ENCODE measurements at regions not wholly inside any gene's neighbourhood (a gene's known extent, or its start where the extent isn't known, plus 50 kb on each side); places are given as distances from the start of the nearest gene placed in this dataset.

DNA sequence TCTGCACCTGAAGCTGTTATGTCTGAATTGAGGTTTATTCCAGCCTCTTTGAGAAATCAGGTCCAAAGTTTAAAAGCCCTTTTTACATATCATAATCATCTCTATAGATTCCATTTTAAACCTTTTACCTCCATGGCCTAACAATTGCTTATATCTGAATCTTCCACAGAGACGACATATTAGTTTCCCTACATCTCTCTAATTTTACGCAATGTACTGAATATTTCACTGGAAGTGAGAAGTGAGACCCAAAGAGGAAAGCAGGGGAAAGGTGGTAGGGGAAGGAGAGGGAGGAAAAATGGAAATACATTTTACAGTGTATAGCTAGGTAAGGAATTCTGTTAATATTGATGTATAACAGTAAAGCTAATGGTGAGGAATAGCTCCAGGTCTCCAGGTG, 189.6 kb downstream of the MZT1 start:
- Mint-ChIP-seq H3K36me3 (ENCODE audit: low read depth) (no peaks in the 10 kb centered on the region), H3K4me3 (no peak overlapping the region), H3K4me1 (ENCODE audit: low read depth) (no peaks in the 10 kb centered on the region), H3K27ac (no peak overlapping the region), H3K27me3 (no peaks in the 10 kb centered on the region), H3K9me3 (no peaks in the 10 kb centered on the region)
- no peak for DNase-seq
- intact Hi-C loops (cut with DNase I, micrococcal nuclease) = no loop called here
- no peak for ATAC-seq (ENCODE audit: poor library complexity)
- H3K27me3 ChIP-seq (ENCODE audit: control insufficient read depth in 1 of 2, insufficient read depth in 2 of 2, low read length in 2 of 2) = no peaks in the 10 kb centered on the region
- H3K4me3 ChIP-seq (ENCODE audit: low read length) = no peak overlapping the region
- H3K9me3 ChIP-seq (ENCODE audit: control insufficient read depth in 1 of 2, insufficient read depth in 1 of 2, low read length in 2 of 2) = no peaks in the 10 kb centered on the region
- no peaks in the 10 kb centered on the region for H3K36me3 ChIP-seq (ENCODE audit: insufficient read depth, low read length)
- CTCF ChIA-PET = no interaction called here
- H3K27ac ChIP-seq (ENCODE audit: low read depth in 1 of 2, low read length in 2 of 2) = no peak overlapping the region
- no peaks in the 10 kb centered on the region for H3K4me1 ChIP-seq (ENCODE audit: insufficient read depth, low read length)
- TF ChIP-seq, protein P1, sequence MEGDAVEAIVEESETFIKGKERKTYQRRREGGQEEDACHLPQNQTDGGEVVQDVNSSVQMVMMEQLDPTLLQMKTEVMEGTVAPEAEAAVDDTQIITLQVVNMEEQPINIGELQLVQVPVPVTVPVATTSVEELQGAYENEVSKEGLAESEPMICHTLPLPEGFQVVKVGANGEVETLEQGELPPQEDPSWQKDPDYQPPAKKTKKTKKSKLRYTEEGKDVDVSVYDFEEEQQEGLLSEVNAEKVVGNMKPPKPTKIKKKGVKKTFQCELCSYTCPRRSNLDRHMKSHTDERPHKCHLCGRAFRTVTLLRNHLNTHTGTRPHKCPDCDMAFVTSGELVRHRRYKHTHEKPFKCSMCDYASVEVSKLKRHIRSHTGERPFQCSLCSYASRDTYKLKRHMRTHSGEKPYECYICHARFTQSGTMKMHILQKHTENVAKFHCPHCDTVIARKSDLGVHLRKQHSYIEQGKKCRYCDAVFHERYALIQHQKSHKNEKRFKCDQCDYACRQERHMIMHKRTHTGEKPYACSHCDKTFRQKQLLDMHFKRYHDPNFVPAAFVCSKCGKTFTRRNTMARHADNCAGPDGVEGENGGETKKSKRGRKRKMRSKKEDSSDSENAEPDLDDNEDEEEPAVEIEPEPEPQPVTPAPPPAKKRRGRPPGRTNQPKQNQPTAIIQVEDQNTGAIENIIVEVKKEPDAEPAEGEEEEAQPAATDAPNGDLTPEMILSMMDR (IDR thresholded peaks at IDR 0.05) = no peak
- POLR2A ChIA-PET = no interaction called here

DNA sequence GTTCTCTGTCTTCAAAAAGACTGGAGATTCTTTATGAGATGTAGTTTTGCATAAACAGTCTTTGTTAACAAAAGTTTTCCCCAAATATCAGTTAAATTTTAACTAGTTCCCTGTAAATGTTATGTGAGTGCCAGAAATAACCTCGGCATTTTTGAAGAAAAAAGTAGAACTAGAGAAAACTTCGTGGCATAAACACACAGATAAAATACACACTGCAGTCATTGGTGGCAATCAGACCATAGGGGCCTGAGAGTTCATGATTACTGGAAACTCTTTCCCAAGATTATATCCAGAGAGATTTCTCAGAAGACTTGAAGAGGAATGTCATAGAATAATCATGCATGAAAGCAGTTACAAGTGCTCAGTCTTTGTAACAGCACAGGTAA, 190.0 kb downstream of the MZT1 start:
- H3K9me3 Mint-ChIP-seq = no peaks in the 10 kb centered on the region
- ATAC-seq (ENCODE audit: poor library complexity) (no peak), DNase-seq (no peak)
- TF ChIP-seq, protein P1 (IDR thresholded peaks at IDR 0.05) = no peak
- no peak overlapping the region for H3K27ac Mint-ChIP-seq
- no peaks in the 10 kb centered on the region for H3K27me3 Mint-ChIP-seq
- no peaks in the 10 kb centered on the region for H3K36me3 ChIP-seq (ENCODE audit: insufficient read depth, low read length)
- ChIA-PET CTCF (no interaction called here), POLR2A (no interaction called here)
- no peak overlapping the region for H3K27ac ChIP-seq (ENCODE audit: low read depth in 1 of 2, low read length in 2 of 2)
- H3K4me1 ChIP-seq (ENCODE audit: insufficient read depth, low read length) = no peaks in the 10 kb centered on the region
- no peaks in the 10 kb centered on the region for H3K9me3 ChIP-seq (ENCODE audit: control insufficient read depth in 1 of 2, insufficient read depth in 1 of 2, low read length in 2 of 2)
- H3K4me3 ChIP-seq (ENCODE audit: low read length) = no peak overlapping the region
- no peaks in the 10 kb centered on the region for H3K36me3 Mint-ChIP-seq (ENCODE audit: low read depth)
- no peaks in the 10 kb centered on the region for H3K4me1 Mint-ChIP-seq (ENCODE audit: low read depth)
- intact Hi-C loops (cut with DNase I, micrococcal nuclease) = no loop called here
- H3K27me3 ChIP-seq (ENCODE audit: control insufficient read depth in 1 of 2, insufficient read depth in 2 of 2, low read length in 2 of 2) = no peaks in the 10 kb centered on the region
- H3K4me3 Mint-ChIP-seq = no peak overlapping the region

DNA sequence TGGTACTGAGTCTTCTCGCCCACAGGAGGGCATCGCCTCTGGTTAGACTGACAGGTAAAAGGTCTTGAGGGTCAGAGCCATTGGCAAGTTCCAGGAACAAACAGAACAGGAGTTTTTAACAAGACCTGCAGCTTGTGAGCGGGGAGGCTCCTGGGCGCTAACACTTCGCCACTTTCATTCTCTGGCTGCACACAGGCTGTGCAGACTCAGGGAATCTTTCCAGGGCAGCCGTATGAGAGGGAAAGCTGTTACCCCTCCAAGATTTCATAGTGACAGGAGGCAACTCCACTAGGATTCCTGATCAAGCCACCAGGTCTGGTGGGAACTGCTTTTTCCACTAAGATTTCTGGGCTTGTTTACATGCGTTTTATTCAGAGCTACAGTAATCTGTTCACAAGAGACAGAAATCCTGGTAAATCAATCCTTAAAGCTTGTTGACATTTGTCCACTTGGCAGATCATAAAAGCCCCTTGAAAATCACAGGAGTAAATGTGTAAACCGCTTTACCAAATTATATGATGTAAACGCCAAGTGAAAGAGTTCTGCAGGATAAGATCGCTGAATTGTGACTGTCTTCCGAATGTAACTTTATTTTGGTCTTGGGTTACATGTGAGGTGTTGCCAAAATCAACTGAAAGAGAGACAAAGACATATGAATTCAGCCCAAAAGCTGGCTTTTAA, 190.6 kb downstream of the MZT1 start:
- POLR2A ChIA-PET = no interaction called here

More for the DNA sequence above, 190.6 kb downstream of the MZT1 start:
- H3K36me3 Mint-ChIP-seq (ENCODE audit: low read depth) = no peaks in the 10 kb centered on the region
- no peak overlapping the region for H3K27ac Mint-ChIP-seq
- CTCF ChIA-PET = no interaction called here
- no peak overlapping the region for H3K4me3 Mint-ChIP-seq
- H3K27me3 Mint-ChIP-seq = no peaks in the 10 kb centered on the region
- no peak overlapping the region for H3K27ac ChIP-seq (ENCODE audit: low read depth in 1 of 2, low read length in 2 of 2)
- DNase-seq (no peak), ATAC-seq (ENCODE audit: poor library complexity) (no peak)
- no peaks in the 10 kb centered on the region for H3K9me3 ChIP-seq (ENCODE audit: control insufficient read depth in 1 of 2, insufficient read depth in 1 of 2, low read length in 2 of 2)
- intact Hi-C loops (cut with DNase I, micrococcal nuclease) = no loop called here
- no peak overlapping the region for H3K4me3 ChIP-seq (ENCODE audit: low read length)
- H3K27me3 ChIP-seq (ENCODE audit: control insufficient read depth in 1 of 2, insufficient read depth in 2 of 2, low read length in 2 of 2) = no peaks in the 10 kb centered on the region
- TF ChIP-seq, protein P1 (IDR thresholded peaks at IDR 0.05) = no peak
- no peaks in the 10 kb centered on the region for H3K4me1 Mint-ChIP-seq (ENCODE audit: low read depth)
- H3K9me3 Mint-ChIP-seq = no peaks in the 10 kb centered on the region
- no peaks in the 10 kb centered on the region for H3K4me1 ChIP-seq (ENCODE audit: insufficient read depth, low read length)
- H3K36me3 ChIP-seq (ENCODE audit: insufficient read depth, low read length) = no peaks in the 10 kb centered on the region
